Endodermal cell (in vitro differentiated cells): ENCODE measurements at regions not wholly inside any gene's neighbourhood (a gene's known extent, or its start where the extent isn't known, plus 50 kb on each side); places are given as distances from the start of the nearest gene placed in this dataset.

Experiments
- DNase-seq: peaks from one replicate; pipeline ENCODE4 v3.0.0-alpha.2; 2017
- H3K27ac ChIP-seq: 2 replicates; pipeline ENCODE4 v1.5.1; 2013; ENCODE audit warnings: mild to moderate bottlenecking, low read depth, low read length, moderate library complexity
- H3K27me3 ChIP-seq: 2 replicates; pipeline ENCODE4 v1.6.1; 2013; ENCODE audit warnings: mild to moderate bottlenecking, low read length, moderate library complexity; ENCODE audit not compliant: insufficient read depth, control insufficient read depth, poor library complexity, severe bottlenecking
- H3K36me3 ChIP-seq: 2 replicates; pipeline ENCODE4 v1.7.0; 2013; ENCODE audit warnings: mild to moderate bottlenecking, low read length, moderate library complexity; ENCODE audit not compliant: control insufficient read depth, insufficient read depth
- H3K4me1 ChIP-seq: one replicate; pipeline ENCODE4 v1.7.0; 2013; ENCODE audit warnings: low read length; ENCODE audit not compliant: control insufficient read depth, insufficient read depth
- H3K4me3 ChIP-seq: 2 replicates; pipeline ENCODE4 v1.5.1; 2013; ENCODE audit warnings: mild to moderate bottlenecking, low read length, moderate library complexity
- H3K9ac ChIP-seq: 2 replicates; pipeline ENCODE4 v1.6.1; 2013; ENCODE audit warnings: mild to moderate bottlenecking, low read length, moderate library complexity; ENCODE audit not compliant: poor library complexity, severe bottlenecking; ENCODE audit errors: extremely low read depth
- H3K9me3 ChIP-seq: 2 replicates; pipeline ENCODE4 v1.6.1; 2013; ENCODE audit warnings: mild to moderate bottlenecking, low read length, moderate library complexity; ENCODE audit not compliant: control insufficient read depth
- H3K27ac Mint-ChIP-seq: 2 replicates; pipeline ENCODE4 v1.8.0; 2020; ENCODE audit warnings: mixed read lengths
- H3K27me3 Mint-ChIP-seq: 2 replicates; pipeline ENCODE4 v1.8.0; 2021; ENCODE audit warnings: mild to moderate bottlenecking, mixed read lengths; ENCODE audit not compliant: insufficient read depth
- H3K36me3 Mint-ChIP-seq: 2 replicates; pipeline ENCODE4 v1.8.0; 2020; ENCODE audit warnings: low read depth, mixed read lengths
- H3K4me1 Mint-ChIP-seq: 2 replicates; pipeline ENCODE4 v1.8.0; 2020; ENCODE audit warnings: mixed read lengths
- H3K4me3 Mint-ChIP-seq: 2 replicates; pipeline ENCODE4 v1.8.0; 2020; ENCODE audit warnings: mild to moderate bottlenecking, moderate library complexity, mixed read lengths
- H3K9me3 Mint-ChIP-seq: 2 replicates; pipeline ENCODE4 v1.8.0; 2020; ENCODE audit warnings: mild to moderate bottlenecking, mixed read lengths
- CTCF ChIP-seq: fragments of 200-600 bp; sonication (generic); conservative IDR thresholded peaks from 2 replicates; pipeline ENCODE4 v1.5.0; 2021; ENCODE audit warnings: antibody characterized with exemption, mild to moderate bottlenecking
- WGBS, 2 experiments: methylation state at CpG; one replicate each; pipeline versions ENCODE4 v1.1.5 to v1.1.7; 2013; ENCODE audit warnings: missing lambda C conversion rate in 2 of 2, mixed read lengths in 1 of 2; ENCODE audit not compliant: insufficient coverage in 1 of 2, insufficient read length in 1 of 2; 5-methylcytosine and 5-hydroxymethylcytosine counted together

- H3K4me3 ChIP-seq: no peak overlapping the region
- no peaks in the 10 kb centered on the region for H3K27me3 Mint-ChIP-seq
- DNase-seq: no peak
- H3K9me3 Mint-ChIP-seq: no peaks in the 10 kb centered on the region
- H3K36me3 Mint-ChIP-seq: no peaks in the 10 kb centered on the region
- H3K27ac Mint-ChIP-seq: no peak overlapping the region
- H3K9ac ChIP-seq: no peak overlapping the region
- 91% methylated on average over 1 of the region's 1 CpG; no CpG with 5 or more reads in 1 of the 2 experiments for WGBS, 2 experiments
- no peak for TF ChIP-seq CTCF
- H3K9me3 ChIP-seq: no peaks in the 10 kb centered on the region
- no peaks in the 10 kb centered on the region for H3K36me3 ChIP-seq
- H3K27ac ChIP-seq: no peak overlapping the region
- H3K27me3 ChIP-seq: no peaks in the 10 kb centered on the region
- H3K4me1 Mint-ChIP-seq: peaks cover 31% of the 10 kb centered on the region
- H3K4me3 Mint-ChIP-seq: no peak overlapping the region
- H3K4me1 ChIP-seq: peaks cover 5% of the 10 kb centered on the region
Measured at GRCh38 chr12:89879766-89880165, 171.1 kb upstream of the ATP2B1 start.

- Mint-ChIP-seq H3K4me3 (no peak overlapping the region), H3K4me1 (peaks cover 23% of the 10 kb centered on the region), H3K9me3 (no peaks in the 10 kb centered on the region), H3K27me3 (no peaks in the 10 kb centered on the region), H3K36me3 (no peaks in the 10 kb centered on the region), H3K27ac (no peak overlapping the region)
- no peak overlapping the region for H3K4me3 ChIP-seq
- H3K9ac ChIP-seq: no peak overlapping the region
- no peak for TF ChIP-seq CTCF
- WGBS, 2 experiments: 88 to 100% methylated on average over 2 of the region's 2 CpGs
- H3K27me3 ChIP-seq: no peaks in the 10 kb centered on the region
- no peaks in the 10 kb centered on the region for H3K36me3 ChIP-seq
- H3K4me1 ChIP-seq: no peaks in the 10 kb centered on the region
- no peak for DNase-seq
- H3K27ac ChIP-seq: no peak overlapping the region
- no peaks in the 10 kb centered on the region for H3K9me3 ChIP-seq
Measured at GRCh38 chr12:89878950-89879349, 170.3 kb upstream of the ATP2B1 start.

GRCh38 chr12:89878327-89878726 lies 169.7 kb upstream of the ATP2B1 start:
- Histone ChIP-seq H3K4me3 (no peak overlapping the region), H3K27me3 (no peaks in the 10 kb centered on the region), H3K4me1 (no peaks in the 10 kb centered on the region), H3K9ac (no peak overlapping the region), H3K9me3 (no peaks in the 10 kb centered on the region), H3K27ac (no peak overlapping the region), H3K36me3 (no peaks in the 10 kb centered on the region)
- Mint-ChIP-seq H3K4me3 (no peak overlapping the region), H3K36me3 (no peaks in the 10 kb centered on the region), H3K4me1 (peaks cover 20% of the 10 kb centered on the region), H3K27me3 (no peaks in the 10 kb centered on the region), H3K27ac (no peak overlapping the region), H3K9me3 (no peaks in the 10 kb centered on the region)
- no peak for TF ChIP-seq CTCF
- WGBS, 2 experiments: 85 to 94% methylated on average over 6 of the region's 6 CpGs
- no peak for DNase-seq
